B cell (primary cell): ENCODE measurements at regions not wholly inside any gene's neighbourhood (a gene's known extent, or its start where the extent isn't known, plus 50 kb on each side); places are given as distances from the start of the nearest gene placed in this dataset.

Source experiments
- ATAC-seq: fragments of 200-7000 bp; cut with Tn5 transposase; one replicate; pipeline ENCODE4 v1.10.0; 2021; ENCODE audit warnings: low read depth, mild to moderate bottlenecking, moderate number of reproducible peaks, moderate library complexity
- CTCF ChIA-PET: fragments of 350-600 bp; sonication (Branson Sonifier 250); formaldehyde crosslinking; loops from one replicate; lab custom pipeline; 2021; ENCODE audit warnings: antibody characterized with exemption, inconsistent platforms; lab: Charles Lee
- POLR2A ChIA-PET: fragments of 350-600 bp; sonication (Branson Sonifier 250); formaldehyde crosslinking; loops from one replicate; lab custom pipeline; 2021; ENCODE audit warnings: antibody characterized with exemption; lab: Charles Lee
- DNase-seq: peaks from one replicate; pipeline ENCODE4 v3.0.0; 2013
- H2AFZ ChIP-seq: 2 replicates; pipeline ENCODE4 v1.6.1; 2012; ENCODE audit warnings: mild to moderate bottlenecking, low read depth, low read length; ENCODE audit not compliant: insufficient read depth, poor library complexity, severe bottlenecking
- H3K27ac ChIP-seq, 2 donors: 1 replicate in 1 of 2; 2 replicates in 1 of 2; pipeline ENCODE4 v1.5.1; 2012 to 2013; ENCODE audit warnings: low read length in 2 of 2, mild to moderate bottlenecking in 2 of 2, moderate library complexity in 1 of 2
- H3K27me3 ChIP-seq, 4 experiments: fragments of 200-600 bp in 1 of 4; sonication (generic) in 1 of 4; replicated peaks in 1 of 4; 1 replicate in 2 of 4; 2 replicates in 2 of 4; pipeline versions ENCODE4 v1.6.1 to v1.7.0; 2013 to 2016; ENCODE audit warnings: low read length in 3 of 4, mild to moderate bottlenecking in 2 of 4, mixed read lengths in 1 of 4, moderate library complexity in 1 of 4; ENCODE audit not compliant: insufficient read depth in 4 of 4, control insufficient read depth in 3 of 4; ENCODE audit errors: control extremely low read depth in 1 of 4
- H3K36me3 ChIP-seq, 2 experiments: replicated peaks in 1 of 2; 1 replicate in 1 of 2; 2 replicates in 1 of 2; pipeline versions ENCODE4 v1.6.1 to v1.7.1; 2013; ENCODE audit warnings: low read length in 1 of 2; ENCODE audit not compliant: insufficient read depth in 2 of 2, control insufficient read depth in 1 of 2; ENCODE audit errors: control extremely low read depth in 1 of 2, extremely low read depth in 1 of 2
- H3K4me1 ChIP-seq, 2 donors: fragments of 200-600 bp in 1 of 2; sonication (generic) in 1 of 2; 1 replicate in 1 of 2; 2 replicates in 1 of 2; pipeline versions ENCODE4 v1.5.1 to v1.6.1; 2013 to 2017; ENCODE audit warnings: low read length in 2 of 2; ENCODE audit not compliant: control insufficient read depth in 2 of 2, insufficient read depth in 2 of 2
- H3K4me2 ChIP-seq: replicated peaks from 2 replicates; pipeline ENCODE3; 2012; ENCODE audit warnings: mild to moderate bottlenecking, low read depth, low read length; ENCODE audit not compliant: poor library complexity, severe bottlenecking
- H3K4me3 ChIP-seq, 5 experiments: fragments of 200-600 bp in 1 of 5; sonication (generic) in 1 of 5; 1 replicate in 3 of 5; 2 replicates in 2 of 5; pipeline versions ENCODE4 v1.5.1 to v1.7.0; 2011 to 2016; ENCODE audit warnings: low read length in 4 of 5, mild to moderate bottlenecking in 4 of 5, low read depth in 2 of 5, control low read depth in 1 of 5, moderate library complexity in 1 of 5; ENCODE audit not compliant: insufficient read depth in 1 of 5; ENCODE audit errors: control extremely low read depth in 1 of 5, extremely low read depth in 1 of 5
- H3K79me2 ChIP-seq: fragments of 200-600 bp; sonication (generic); one replicate; pipeline ENCODE4 v1.6.0; 2016; ENCODE audit warnings: low read length; ENCODE audit not compliant: control insufficient read depth, insufficient read depth
- H3K9ac ChIP-seq: fragments of 200-600 bp; sonication (generic); 2 replicates; pipeline ENCODE4 v1.6.1; 2017; ENCODE audit warnings: mild to moderate bottlenecking, low read length, moderate library complexity
- H3K9me3 ChIP-seq, 3 donors: one replicate each; pipeline versions ENCODE4 v1.6.1 to v1.7.1; 2013; ENCODE audit warnings: low read length in 2 of 3; ENCODE audit not compliant: control insufficient read depth in 2 of 3, insufficient read depth in 1 of 3; ENCODE audit errors: control extremely low read depth in 1 of 3
- H4K20me1 ChIP-seq: 2 replicates; pipeline ENCODE4 v1.6.0; 2012; ENCODE audit warnings: mild to moderate bottlenecking, low read length; ENCODE audit not compliant: insufficient read depth, control insufficient read depth, poor library complexity, severe bottlenecking
- H3K27ac Mint-ChIP-seq: one replicate; pipeline ENCODE4 v1.8.0; 2021; ENCODE audit warnings: mixed read lengths
- H3K27me3 Mint-ChIP-seq: one replicate; pipeline ENCODE4 v1.8.0; 2021; ENCODE audit warnings: mixed read lengths
- H3K4me1 Mint-ChIP-seq: one replicate; pipeline ENCODE4 v1.8.0; 2021; ENCODE audit warnings: mixed read lengths
- H3K4me3 Mint-ChIP-seq: one replicate; pipeline ENCODE4 v1.8.0; 2021; ENCODE audit warnings: mixed read lengths
- H3K9me3 Mint-ChIP-seq: one replicate; pipeline ENCODE4 v1.8.0; 2022; ENCODE audit warnings: mixed read lengths; ENCODE audit not compliant: insufficient read depth
- EZH2 ChIP-seq: IDR thresholded peaks from 2 replicates; pipeline ENCODE4 v1.6.1; 2012; ENCODE audit warnings: borderline replicate concordance, low read depth, mild to moderate bottlenecking, moderate library complexity, low read length; ENCODE audit not compliant: insufficient read depth, poor library complexity, severe bottlenecking
- whole genome bisulfite sequencing: methylation state at CpG from one replicate; pipeline ENCODE4 v1.1.5; 2013; ENCODE audit warnings: missing lambda C conversion rate; ENCODE audit not compliant: insufficient coverage; 5-methylcytosine and 5-hydroxymethylcytosine counted together
- intact Hi-C: fragments of 100-400 bp; cut with micrococcal nuclease; formaldehyde crosslinking; loops from one replicate; pipeline ENCODE4 v1.10.0; 2022
- TF ChIP-seq, protein P1 (sequence below): fragments of 200-600 bp; IDR thresholded peaks from one replicate; pipeline ENCODE4 v1.8.0; 2022; ENCODE audit warnings: antibody characterized with exemption, mild to moderate bottlenecking

DNA sequence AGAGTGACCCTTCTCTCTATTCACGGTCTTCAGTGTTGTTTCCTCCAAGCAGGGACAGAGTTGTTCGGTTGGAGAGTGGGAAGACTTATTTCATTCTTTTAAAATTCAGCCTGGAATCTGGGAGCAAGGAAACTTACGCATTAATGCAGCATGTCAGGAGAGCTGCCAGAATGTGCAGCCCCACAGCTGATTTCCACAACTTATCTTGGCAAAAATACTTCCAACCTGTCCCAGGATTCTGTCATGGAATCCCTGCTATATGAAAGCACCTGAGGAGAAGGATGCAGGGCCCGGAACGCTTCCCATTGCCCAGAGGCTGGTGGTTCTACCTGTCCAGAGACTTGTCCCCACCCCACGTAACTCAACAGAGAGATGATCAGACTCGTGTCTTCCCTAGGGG lies 86.9 kb upstream of the MKI67 start:
- peaks cover 18% of the 10 kb centered on the region for H3K27me3 Mint-ChIP-seq
- H3K9ac ChIP-seq = no peak overlapping the region
- ChIA-PET POLR2A (no interaction called here), CTCF (interaction anchor here (1.1 to 1.6 kb wide), 4 partner anchors 9 to 309 kb away, joined by 3 to 4 read pairs (median 3); no protein-coding TSS in a partner anchor)
- ATAC-seq (no peak), DNase-seq (no peak)
- peaks cover 12% of the 10 kb centered on the region for H3K4me1 Mint-ChIP-seq
- peaks cover 8 to 12% of the 10 kb centered on the region in 2 donors for H3K4me1 ChIP-seq
- no peak overlapping the region for H3K4me3 Mint-ChIP-seq
- H3K27ac Mint-ChIP-seq = no peak overlapping the region
- no peak overlapping the region for H3K27ac ChIP-seq
- H3K27me3 ChIP-seq = peaks cover 0 to 4% (median 0%) of the 10 kb centered on the region in 4 experiments
- H3K9me3 ChIP-seq = peaks cover 0 to 21% (median 0%) of the 10 kb centered on the region in 3 donors
- no peak overlapping the region for H2AFZ ChIP-seq
- intact Hi-C loops = loop anchor here (5.0 kb wide), 5 partner anchors 66 to 1899 kb away; partner anchors contain the start of gene C10orf143
- TF ChIP-seq EZH2 = no peak
- TF ChIP-seq, protein P1, sequence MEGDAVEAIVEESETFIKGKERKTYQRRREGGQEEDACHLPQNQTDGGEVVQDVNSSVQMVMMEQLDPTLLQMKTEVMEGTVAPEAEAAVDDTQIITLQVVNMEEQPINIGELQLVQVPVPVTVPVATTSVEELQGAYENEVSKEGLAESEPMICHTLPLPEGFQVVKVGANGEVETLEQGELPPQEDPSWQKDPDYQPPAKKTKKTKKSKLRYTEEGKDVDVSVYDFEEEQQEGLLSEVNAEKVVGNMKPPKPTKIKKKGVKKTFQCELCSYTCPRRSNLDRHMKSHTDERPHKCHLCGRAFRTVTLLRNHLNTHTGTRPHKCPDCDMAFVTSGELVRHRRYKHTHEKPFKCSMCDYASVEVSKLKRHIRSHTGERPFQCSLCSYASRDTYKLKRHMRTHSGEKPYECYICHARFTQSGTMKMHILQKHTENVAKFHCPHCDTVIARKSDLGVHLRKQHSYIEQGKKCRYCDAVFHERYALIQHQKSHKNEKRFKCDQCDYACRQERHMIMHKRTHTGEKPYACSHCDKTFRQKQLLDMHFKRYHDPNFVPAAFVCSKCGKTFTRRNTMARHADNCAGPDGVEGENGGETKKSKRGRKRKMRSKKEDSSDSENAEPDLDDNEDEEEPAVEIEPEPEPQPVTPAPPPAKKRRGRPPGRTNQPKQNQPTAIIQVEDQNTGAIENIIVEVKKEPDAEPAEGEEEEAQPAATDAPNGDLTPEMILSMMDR = no peak
- no peak overlapping the region for H3K4me2 ChIP-seq
- H3K36me3 ChIP-seq = no peaks in the 10 kb centered on the region
- H4K20me1 ChIP-seq = no peaks in the 10 kb centered on the region
- no peak overlapping the region for H3K4me3 ChIP-seq
- WGBS = 82% methylated on average over 7 of the region's 7 CpGs
- H3K9me3 Mint-ChIP-seq = no peaks in the 10 kb centered on the region
- H3K79me2 ChIP-seq = no peaks in the 10 kb centered on the region

DNA sequence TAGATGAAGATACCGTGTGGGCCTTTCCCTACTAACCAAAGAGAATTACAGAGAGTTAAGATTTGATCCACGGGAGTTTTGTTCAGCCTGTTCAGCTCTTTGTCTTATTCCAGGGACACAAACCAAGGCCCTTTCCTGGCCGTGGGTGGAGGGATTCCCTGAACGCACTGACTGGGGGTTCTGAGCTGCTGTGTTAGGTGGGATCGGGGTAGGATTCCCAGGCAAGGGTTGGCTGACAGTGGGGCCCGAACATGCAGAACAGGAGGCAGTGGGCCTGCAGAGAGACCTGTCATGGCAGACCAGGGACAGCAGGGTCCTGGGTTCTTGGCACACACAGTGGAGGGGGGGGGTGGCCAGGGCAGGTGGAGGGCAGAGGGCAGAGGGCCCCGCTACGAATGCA lies 89.5 kb upstream of the MKI67 start:
- Histone ChIP-seq H3K4me3 (no peak overlapping the region), H3K4me2 (no peak overlapping the region), H3K9ac (no peak overlapping the region), H3K27me3 (peaks cover 0 to under 1% (median 0%) of the 10 kb centered on the region in 4 experiments), H2AFZ (no peak overlapping the region), H3K79me2 (no peaks in the 10 kb centered on the region), H3K27ac (no peak overlapping the region), H3K36me3 (no peaks in the 10 kb centered on the region), H3K4me1 (peaks cover 5 to 7% of the 10 kb centered on the region in 2 donors), H4K20me1 (no peaks in the 10 kb centered on the region), H3K9me3 (peaks cover 0 to 13% (median 0%) of the 10 kb centered on the region in 3 donors)
- Mint-ChIP-seq H3K27ac (no peak overlapping the region), H3K4me3 (no peak overlapping the region), H3K9me3 (no peaks in the 10 kb centered on the region), H3K4me1 (peaks cover 9% of the 10 kb centered on the region), H3K27me3 (peaks cover 12% of the 10 kb centered on the region)
- intact Hi-C loops = no loop called here
- ATAC-seq (no peak), DNase-seq (no peak)
- CTCF ChIA-PET = interaction anchor here (0.7 to 1.3 kb wide), 2 partner anchors 10 to 31 kb away, joined by 4 read pairs; no protein-coding TSS in a partner anchor
- 90% methylated on average over 8 of the region's 8 CpGs for WGBS
- POLR2A ChIA-PET = no interaction called here
- no peak for TF ChIP-seq EZH2
- TF ChIP-seq, protein P1 = no peak
